GM18951 (cell line): ENCODE measurements at regions not wholly inside any gene's neighbourhood (a gene's known extent, or its start where the extent isn't known, plus 50 kb on each side); places are given as distances from the start of the nearest gene placed in this dataset.
"Not testable (repeated sequence)": the region's sequence is repeated elsewhere in the genome, so short reads cannot be mapped to it uniquely, and the experiment has no call there.

Source experiments
- POLR2A ChIP-seq: IDR thresholded peaks from 4 replicates; pipeline ENCODE4 v1.6.1; 2011; ENCODE audit warnings: mild to moderate bottlenecking; ENCODE audit not compliant: insufficient read length, insufficient read depth; ENCODE audit errors: extremely low read depth
- in situ Hi-C: fragments of 300-500 bp; cut with MboI; formaldehyde crosslinking; loops from one replicate; pipeline ENCODE4 v1.12.0; 2022; ENCODE audit warnings: low sequenced_read_pairs, mixed read lengths, inconsistent platforms; ENCODE audit not compliant: unreplicated experiment

- TF ChIP-seq POLR2A, result no peak
- in situ Hi-C loops, result no loop called here
Observed at GRCh38 chr2:53173698-53174455, 593.7 kb upstream of the CHAC2 start.

GRCh38 chr2:53173091-53173490, 594.5 kb upstream of the CHAC2 start:
- in situ Hi-C loops, result no loop called here
- TF ChIP-seq POLR2A, result no peak

- no peak for TF ChIP-seq POLR2A
- in situ Hi-C loops, result no loop called here
Observed at GRCh38 chr2:53170466-53170865, 597.1 kb upstream of the CHAC2 start.

- in situ Hi-C loops, result no loop called here
- no peak for TF ChIP-seq POLR2A
Observed at GRCh38 chr2:53167227-53167626, 600.4 kb upstream of the CHAC2 start.

- in situ Hi-C loops, result no loop called here
- no peak for TF ChIP-seq POLR2A
Observed at GRCh38 chr2:53150146-53150545, 617.5 kb upstream of the CHAC2 start.

- in situ Hi-C loops, result no loop called here
- no peak for TF ChIP-seq POLR2A
Observed at GRCh38 chr2:53148221-53148620, 619.4 kb upstream of the CHAC2 start.

- in situ Hi-C loops, result no loop called here
- no peak for TF ChIP-seq POLR2A
Observed at GRCh38 chr2:53131416-53131815, 636.2 kb upstream of the CHAC2 start.

GRCh38 chr2:53130441-53130943, 637.1 kb upstream of the CHAC2 start:
- no peak for TF ChIP-seq POLR2A
- in situ Hi-C loops, result no loop called here

- in situ Hi-C loops, result no loop called here
- TF ChIP-seq POLR2A, result no peak
Observed at GRCh38 chr2:53129851-53130250, 637.8 kb upstream of the CHAC2 start.

- TF ChIP-seq POLR2A, result no peak
- in situ Hi-C loops, result no loop called here
Observed at GRCh38 chr2:53127061-53127650, 640.4 kb upstream of the CHAC2 start.

GRCh38 chr2:53114991-53115390, 652.6 kb upstream of the CHAC2 start:
- in situ Hi-C loops, result no loop called here

GRCh38 chr2:53114582-53114981, 653.0 kb upstream of the CHAC2 start:
- in situ Hi-C loops, result no loop called here
- TF ChIP-seq POLR2A, result no peak

More at GRCh38 chr2:53114991-53115390, 652.6 kb upstream of the CHAC2 start:
- no peak for TF ChIP-seq POLR2A

GRCh38 chr2:53112408-53112807, 655.2 kb upstream of the CHAC2 start:
- in situ Hi-C loops, result not testable (repeated sequence)

GRCh38 chr2:53111406-53111805, 656.2 kb upstream of the CHAC2 start:
- TF ChIP-seq POLR2A, result no peak
- in situ Hi-C loops, result no loop called here
